IMR-90 (cell line): ENCODE measurements at regions not wholly inside any gene's neighbourhood (a gene's known extent, or its start where the extent isn't known, plus 50 kb on each side); places are given as distances from the start of the nearest gene placed in this dataset.

Source experiments
- ATAC-seq: fragments of 200-7000 bp; cut with Tn5 transposase; 2 replicates; pipeline ENCODE4 v1.9.1; 2020; ENCODE audit warnings: low read depth, mild to moderate bottlenecking, moderate library complexity
- BruUV-seq: library from RNA; stranded (reverse); fragments of 400-500 nt; replicated peaks from 2 replicates; lab custom pipeline; 2021; lab: Mats Ljungman, UMichigan
- CTCF ChIA-PET: fragments of 300-600 bp; formaldehyde crosslinking; extraction: SDS; loops from one replicate; lab custom pipeline; 2021; ENCODE audit warnings: antibody characterized with exemption; lab: Yijun Ruan, JAX
- POLR2A ChIA-PET: fragments of 300-600 bp; sonication (Branson Sonifier 250); formaldehyde crosslinking; loops from one replicate; lab custom pipeline; 2022; ENCODE audit warnings: antibody characterized with exemption; ENCODE audit not compliant: unreplicated experiment; lab: Charles Lee
- DNase-seq: peaks from one replicate; pipeline ENCODE4 v3.0.0; 2013
- H2AFZ ChIP-seq: replicated peaks from 2 replicates; pipeline ENCODE3; 2013; ENCODE audit warnings: low read length, mild to moderate bottlenecking; ENCODE audit not compliant: poor library complexity
- H2AK5ac ChIP-seq: 2 replicates; pipeline ENCODE4 v1.6.1; 2013; ENCODE audit warnings: low read depth, low read length, inconsistent platforms
- H2AK9ac ChIP-seq: replicated peaks from 2 replicates; pipeline ENCODE3; 2013; ENCODE audit warnings: mild to moderate bottlenecking, low read depth, low read length, moderate library complexity; ENCODE audit not compliant: poor library complexity
- H2BK120ac ChIP-seq: 2 replicates; pipeline ENCODE4 v1.6.1; 2013; ENCODE audit warnings: low read depth, low read length, inconsistent platforms
- H2BK15ac ChIP-seq: 3 replicates; pipeline ENCODE4 v1.6.1; 2013; ENCODE audit warnings: low read depth, low read length, inconsistent platforms
- H2BK20ac ChIP-seq: 2 replicates; pipeline ENCODE4 v1.6.1; 2013; ENCODE audit warnings: low read depth, mild to moderate bottlenecking, inconsistent platforms, low read length, moderate library complexity
- H2BK5ac ChIP-seq: 2 replicates; pipeline ENCODE4 v1.6.1; 2013; ENCODE audit warnings: mild to moderate bottlenecking, low read depth, low read length, inconsistent platforms; ENCODE audit not compliant: poor library complexity, severe bottlenecking
- H3K14ac ChIP-seq: replicated peaks from 2 replicates; pipeline ENCODE4 v1.6.1; 2013; ENCODE audit warnings: low read depth, low read length, inconsistent platforms
- H3K18ac ChIP-seq: 2 replicates; pipeline ENCODE4 v1.6.1; 2013; ENCODE audit warnings: low read depth, low read length, control low read depth
- H3K23ac ChIP-seq: 2 replicates; pipeline ENCODE4 v1.6.1; 2013; ENCODE audit warnings: low read depth, low read length, inconsistent platforms
- H3K27ac ChIP-seq: 2 replicates; pipeline ENCODE4 v1.5.1; 2013; ENCODE audit warnings: mild to moderate bottlenecking, control low read depth, low read length; ENCODE audit not compliant: insufficient read depth
- H3K27me3 ChIP-seq: 2 replicates; pipeline ENCODE4 v1.6.1; 2013; ENCODE audit warnings: low read length; ENCODE audit not compliant: control insufficient read depth, insufficient read depth
- H3K36me3 ChIP-seq: 2 replicates; pipeline ENCODE4 v1.6.1; 2013; ENCODE audit warnings: low read length, mixed read lengths; ENCODE audit not compliant: control insufficient read depth, insufficient read depth
- H3K4ac ChIP-seq: 2 replicates; pipeline ENCODE4 v1.6.1; 2013; ENCODE audit warnings: low read depth, low read length, inconsistent platforms
- H3K4me1 ChIP-seq: 2 replicates; pipeline ENCODE4 v1.6.1; 2013; ENCODE audit warnings: low read length, mixed read lengths; ENCODE audit not compliant: control insufficient read depth, insufficient read depth
- H3K4me2 ChIP-seq: 2 replicates; pipeline ENCODE4 v1.6.1; 2013; ENCODE audit warnings: low read depth, mild to moderate bottlenecking, control low read depth, low read length, moderate library complexity
- H3K4me3 ChIP-seq: 2 replicates; pipeline ENCODE4 v1.5.1; 2013; ENCODE audit warnings: low read depth, mild to moderate bottlenecking, control low read depth, low read length, moderate library complexity; ENCODE audit not compliant: insufficient read depth
- H3K56ac ChIP-seq: 2 replicates; pipeline ENCODE4 v1.6.1; 2013; ENCODE audit warnings: low read length, inconsistent platforms; ENCODE audit not compliant: insufficient read depth; ENCODE audit errors: extremely low read depth
- H3K79me1 ChIP-seq, 2 experiments: 2 replicates each; pipeline ENCODE4 v1.6.1; 2013; ENCODE audit warnings: low read length in 2 of 2, inconsistent platforms in 1 of 2, low read depth in 1 of 2
- H3K9ac ChIP-seq: 2 replicates; pipeline ENCODE4 v1.6.1; 2013; ENCODE audit warnings: low read depth, low read length, control low read depth
- H3K9me1 ChIP-seq: 2 replicates; pipeline ENCODE4 v1.6.1; 2013; ENCODE audit warnings: low read length, inconsistent platforms; ENCODE audit not compliant: insufficient read depth
- H3K9me3 ChIP-seq: 2 replicates; pipeline ENCODE4 v1.6.1; 2013; ENCODE audit warnings: low read length; ENCODE audit not compliant: control insufficient read depth, insufficient read depth
- H4K20me1 ChIP-seq: 2 replicates; pipeline ENCODE4 v1.6.1; 2013; ENCODE audit warnings: low read length, inconsistent platforms; ENCODE audit not compliant: insufficient read depth
- H4K5ac ChIP-seq: 2 replicates; pipeline ENCODE4 v1.6.1; 2013; ENCODE audit warnings: mild to moderate bottlenecking, low read depth, low read length, control low read depth
- H4K8ac ChIP-seq, 2 experiments: 2 replicates each; pipeline ENCODE4 v1.6.1; 2013; ENCODE audit warnings: low read depth in 2 of 2, low read length in 2 of 2, control low read depth in 1 of 2, inconsistent platforms in 1 of 2
- H4K91ac ChIP-seq: 2 replicates; pipeline ENCODE4 v1.6.1; 2013; ENCODE audit warnings: low read depth, low read length, inconsistent platforms; ENCODE audit not compliant: insufficient read depth
- BHLHE40 ChIP-seq: fragments of 150-350 bp; IDR thresholded peaks from 2 replicates; pipeline ENCODE4 v1.6.1; 2016; ENCODE audit warnings: mild to moderate bottlenecking, low read depth, low read length
- CEBPB ChIP-seq: IDR thresholded peaks from 2 replicates; pipeline ENCODE4 v1.6.1; 2012; ENCODE audit warnings: low read depth, low read length, improper control_type of control experiment
- FOS ChIP-seq: fragments of 150-350 bp; IDR thresholded peaks from 2 replicates; pipeline ENCODE4 v1.6.1; 2016; ENCODE audit warnings: low read depth, low read length
- MAFK ChIP-seq: IDR thresholded peaks from 2 replicates; pipeline ENCODE4 v1.6.1; 2012; ENCODE audit warnings: low read depth, low read length, improper control_type of control experiment
- MAZ ChIP-seq: IDR thresholded peaks from 2 replicates; pipeline ENCODE4 v1.6.1; 2012; ENCODE audit warnings: low read depth, mild to moderate bottlenecking, low read length, improper control_type of control experiment, moderate library complexity, borderline replicate concordance
- MXI1 ChIP-seq: IDR thresholded peaks from 2 replicates; pipeline ENCODE4 v1.6.1; 2012; ENCODE audit warnings: low read depth, mild to moderate bottlenecking, low read length, moderate library complexity, borderline replicate concordance
- POLR2A ChIP-seq: IDR thresholded peaks from 2 replicates; pipeline ENCODE4 v1.6.1; 2012; ENCODE audit warnings: mild to moderate bottlenecking, low read depth, low read length
- RAD21 ChIP-seq: IDR thresholded peaks from 2 replicates; pipeline ENCODE4 v1.6.1; 2012; ENCODE audit warnings: low read length, improper control_type of control experiment
- RFX5 ChIP-seq: IDR thresholded peaks from 2 replicates; pipeline ENCODE4 v1.8.0; 2012; ENCODE audit warnings: low read depth, mild to moderate bottlenecking, low read length, moderate library complexity
- SMC3 ChIP-seq: fragments of 150-350 bp; IDR thresholded peaks from 2 replicates; pipeline ENCODE4 v1.6.1; 2016; ENCODE audit warnings: low read depth, mild to moderate bottlenecking, antibody characterized with exemption, low read length, moderate library complexity
- WGBS, 2 experiments: methylation state at CpG; one replicate each; pipeline versions ENCODE4 v1.1.5 to v1.1.7; 2013; ENCODE audit warnings: missing lambda C conversion rate in 2 of 2; ENCODE audit not compliant: insufficient read length in 1 of 2; ENCODE audit errors: extremely low coverage in 2 of 2; 5-methylcytosine and 5-hydroxymethylcytosine counted together
- dilution Hi-C: fragments of 300-500 bp; cut with HindIII; formaldehyde crosslinking; loops from one replicate; pipeline ENCODE4 v1.14.3; 2018; ENCODE audit warnings: low sequenced_read_pairs; ENCODE audit not compliant: unreplicated experiment
- in situ Hi-C: fragments of 300-500 bp; cut with MboI; formaldehyde crosslinking; loops from 3 replicates; pipeline ENCODE4 v1.14.3; 2019; ENCODE audit warnings: low sequenced_read_pairs, inconsistent platforms, mixed read lengths
- intact Hi-C: fragments of 100-400 bp; cut with micrococcal nuclease; formaldehyde crosslinking; loops from 2 replicates; pipeline ENCODE4 v1.10.0; 2022
- TF ChIP-seq, protein P1 (sequence below): fragments of 150-350 bp; IDR thresholded peaks from 2 replicates; pipeline ENCODE4 v1.6.1; 2017; ENCODE audit warnings: mild to moderate bottlenecking, antibody characterized with exemption, low read length, low read depth
- TF ChIP-seq, protein P2 (sequence below): fragments of 150-350 bp; IDR thresholded peaks from 2 replicates; pipeline ENCODE4 v1.6.1; 2016; ENCODE audit warnings: low read depth, mild to moderate bottlenecking, low read length, moderate library complexity, borderline replicate concordance

DNA sequence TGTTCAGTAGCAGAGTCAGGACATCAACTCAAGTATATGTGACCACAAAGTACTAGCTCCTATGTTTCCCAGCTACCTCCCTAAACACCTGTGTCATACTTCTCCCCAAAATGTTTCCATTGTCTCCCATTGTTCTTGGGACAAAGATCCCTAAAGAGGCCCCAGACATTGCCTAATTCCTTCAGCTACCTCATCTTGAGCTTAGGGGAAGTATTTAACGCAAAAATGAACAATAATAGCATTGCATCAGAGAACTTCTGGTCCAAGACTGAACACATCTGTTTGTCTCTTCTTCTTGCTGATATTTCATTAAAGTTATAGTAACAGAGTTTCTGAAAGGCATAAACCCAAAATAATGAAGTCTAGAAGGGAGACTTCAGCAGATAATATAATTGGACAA is 430.8 kb downstream of the MTRR start:
- no peaks in the 10 kb centered on the region for H3K4me1 ChIP-seq
- H3K14ac ChIP-seq = no peak overlapping the region
- no peaks in the 10 kb centered on the region for H3K79me1 ChIP-seq
- CTCF ChIA-PET = no interaction called here
- no peak overlapping the region for H2BK15ac ChIP-seq
- H3K23ac ChIP-seq = no peak overlapping the region
- POLR2A ChIA-PET = no interaction called here
- H3K18ac ChIP-seq = no peak overlapping the region
- ATAC-seq (no peak), DNase-seq (no peak)
- dilution Hi-C loops (no loop called here), intact Hi-C loops (no loop called here), in situ Hi-C loops (no loop called here)
- H2BK120ac ChIP-seq = no peak overlapping the region
- H2BK20ac ChIP-seq = no peak overlapping the region
- H2AFZ ChIP-seq = no peak overlapping the region
- no peaks in the 10 kb centered on the region for H3K9me3 ChIP-seq
- WGBS, 2 experiments = no CpG with 5 or more reads among the region's 1 CpG
- no peak overlapping the region for H4K91ac ChIP-seq
- no peak overlapping the region for H3K4me3 ChIP-seq
- H3K4ac ChIP-seq = no peak overlapping the region
- no peak overlapping the region for H3K9ac ChIP-seq
- H2AK5ac ChIP-seq = no peak overlapping the region
- TF ChIP-seq RFX5 = no peak
- TF ChIP-seq BHLHE40 = no peak
- TF ChIP-seq, protein P1, sequence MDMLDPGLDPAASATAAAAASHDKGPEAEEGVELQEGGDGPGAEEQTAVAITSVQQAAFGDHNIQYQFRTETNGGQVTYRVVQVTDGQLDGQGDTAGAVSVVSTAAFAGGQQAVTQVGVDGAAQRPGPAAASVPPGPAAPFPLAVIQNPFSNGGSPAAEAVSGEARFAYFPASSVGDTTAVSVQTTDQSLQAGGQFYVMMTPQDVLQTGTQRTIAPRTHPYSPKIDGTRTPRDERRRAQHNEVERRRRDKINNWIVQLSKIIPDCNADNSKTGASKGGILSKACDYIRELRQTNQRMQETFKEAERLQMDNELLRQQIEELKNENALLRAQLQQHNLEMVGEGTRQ = no peak
- TF ChIP-seq MAZ = no peak
- no peak for TF ChIP-seq MXI1
- TF ChIP-seq, protein P2, sequence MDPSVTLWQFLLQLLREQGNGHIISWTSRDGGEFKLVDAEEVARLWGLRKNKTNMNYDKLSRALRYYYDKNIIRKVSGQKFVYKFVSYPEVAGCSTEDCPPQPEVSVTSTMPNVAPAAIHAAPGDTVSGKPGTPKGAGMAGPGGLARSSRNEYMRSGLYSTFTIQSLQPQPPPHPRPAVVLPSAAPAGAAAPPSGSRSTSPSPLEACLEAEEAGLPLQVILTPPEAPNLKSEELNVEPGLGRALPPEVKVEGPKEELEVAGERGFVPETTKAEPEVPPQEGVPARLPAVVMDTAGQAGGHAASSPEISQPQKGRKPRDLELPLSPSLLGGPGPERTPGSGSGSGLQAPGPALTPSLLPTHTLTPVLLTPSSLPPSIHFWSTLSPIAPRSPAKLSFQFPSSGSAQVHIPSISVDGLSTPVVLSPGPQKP = no peak
- TF ChIP-seq RAD21 = no peak
- no peak for TF ChIP-seq POLR2A
- no peak for TF ChIP-seq MAFK
- TF ChIP-seq CEBPB = no peak
- no peak for TF ChIP-seq SMC3
- TF ChIP-seq FOS = no peak
- no peaks in the 10 kb centered on the region for H4K20me1 ChIP-seq
- no peak overlapping the region for H2AK9ac ChIP-seq
- H3K9me1 ChIP-seq = no peaks in the 10 kb centered on the region
- H3K27ac ChIP-seq = no peak overlapping the region
- no TSS peak for BruUV-seq
- no peak overlapping the region for H4K8ac ChIP-seq
- H3K4me2 ChIP-seq = no peak overlapping the region
- H3K56ac ChIP-seq = no peak overlapping the region
- H3K27me3 ChIP-seq = no peaks in the 10 kb centered on the region
- no peak overlapping the region for H2BK5ac ChIP-seq
- H3K36me3 ChIP-seq = no peaks in the 10 kb centered on the region
- H4K5ac ChIP-seq = no peak overlapping the region
